ENCODE measurements at regions not wholly inside any gene's neighbourhood (a gene's known extent, or its start where the extent isn't known, plus 50 kb on each side); places are given as distances from the start of the nearest gene placed in this dataset.

DNA sequence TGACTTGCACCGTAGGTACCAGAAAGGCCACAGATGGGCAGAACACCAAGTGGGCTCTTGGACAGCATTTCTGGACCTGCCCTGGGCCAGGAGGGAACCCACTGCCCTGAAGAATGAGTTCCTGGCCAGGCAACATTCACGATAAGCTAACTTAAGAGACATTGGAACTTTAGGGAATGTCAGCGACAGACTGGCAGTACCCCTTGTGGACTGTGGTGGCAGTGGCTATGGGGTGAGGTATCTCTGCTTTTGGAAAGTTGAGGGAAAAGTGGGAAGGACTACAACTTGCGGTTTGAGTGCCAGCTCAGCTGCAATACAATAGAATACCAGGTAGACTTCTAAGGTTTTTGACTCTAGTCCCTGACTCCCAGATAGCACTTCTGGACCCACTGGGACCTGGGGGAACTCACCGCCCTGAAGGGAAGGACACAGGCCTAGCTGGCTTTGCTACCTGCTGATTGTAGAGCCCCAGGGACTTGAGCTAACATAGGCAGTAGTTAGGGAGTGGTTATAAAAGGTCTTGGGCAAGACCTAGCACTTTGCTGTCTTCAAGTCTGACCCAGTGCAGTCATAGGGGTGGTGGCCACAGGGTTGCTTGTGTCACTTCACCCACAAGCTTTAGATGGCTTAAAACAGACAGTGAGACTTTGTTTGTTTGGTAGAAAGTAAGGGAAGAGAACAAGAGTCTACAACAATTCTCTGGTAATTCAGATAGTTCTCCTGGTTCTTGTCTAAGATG, 617.6 kb downstream of the COL12A1 start:
- no peak overlapping the region for H3K4me3 ChIP-seq (ENCODE audit: low read depth, low read length)
- DNase-seq (ENCODE audit: low read depth): no peak
- TF ChIP-seq, protein P1, sequence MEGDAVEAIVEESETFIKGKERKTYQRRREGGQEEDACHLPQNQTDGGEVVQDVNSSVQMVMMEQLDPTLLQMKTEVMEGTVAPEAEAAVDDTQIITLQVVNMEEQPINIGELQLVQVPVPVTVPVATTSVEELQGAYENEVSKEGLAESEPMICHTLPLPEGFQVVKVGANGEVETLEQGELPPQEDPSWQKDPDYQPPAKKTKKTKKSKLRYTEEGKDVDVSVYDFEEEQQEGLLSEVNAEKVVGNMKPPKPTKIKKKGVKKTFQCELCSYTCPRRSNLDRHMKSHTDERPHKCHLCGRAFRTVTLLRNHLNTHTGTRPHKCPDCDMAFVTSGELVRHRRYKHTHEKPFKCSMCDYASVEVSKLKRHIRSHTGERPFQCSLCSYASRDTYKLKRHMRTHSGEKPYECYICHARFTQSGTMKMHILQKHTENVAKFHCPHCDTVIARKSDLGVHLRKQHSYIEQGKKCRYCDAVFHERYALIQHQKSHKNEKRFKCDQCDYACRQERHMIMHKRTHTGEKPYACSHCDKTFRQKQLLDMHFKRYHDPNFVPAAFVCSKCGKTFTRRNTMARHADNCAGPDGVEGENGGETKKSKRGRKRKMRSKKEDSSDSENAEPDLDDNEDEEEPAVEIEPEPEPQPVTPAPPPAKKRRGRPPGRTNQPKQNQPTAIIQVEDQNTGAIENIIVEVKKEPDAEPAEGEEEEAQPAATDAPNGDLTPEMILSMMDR (conservative IDR thresholded peaks at IDR 0.05; ENCODE audit: low read depth, low read length): no peak

DNA sequence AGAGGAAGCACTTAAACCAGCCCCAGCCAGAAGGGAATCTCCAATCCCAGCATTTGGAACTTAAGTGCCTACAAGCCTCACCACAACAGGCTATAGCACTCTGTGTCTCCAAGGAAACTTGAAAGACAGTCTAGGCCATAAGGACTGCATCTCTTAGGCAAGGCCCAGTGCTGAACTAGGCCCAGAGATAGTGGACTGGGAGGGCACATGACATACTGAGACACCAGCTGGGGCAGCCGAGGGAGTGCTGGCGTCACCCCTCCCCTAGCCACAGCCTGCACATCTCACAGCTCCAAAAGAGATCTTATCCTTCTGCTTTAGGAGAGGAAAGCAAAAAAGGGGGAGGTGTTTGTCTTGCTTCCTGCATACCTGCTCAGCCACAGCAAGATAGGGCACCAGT, 618.5 kb downstream of the COL12A1 start:
- TF ChIP-seq, protein P1 (conservative IDR thresholded peaks at IDR 0.05; ENCODE audit: low read depth, low read length): no peak
- DNase-seq (ENCODE audit: low read depth): no peak
- H3K4me3 ChIP-seq (ENCODE audit: low read depth, low read length): no peak overlapping the region

DNA sequence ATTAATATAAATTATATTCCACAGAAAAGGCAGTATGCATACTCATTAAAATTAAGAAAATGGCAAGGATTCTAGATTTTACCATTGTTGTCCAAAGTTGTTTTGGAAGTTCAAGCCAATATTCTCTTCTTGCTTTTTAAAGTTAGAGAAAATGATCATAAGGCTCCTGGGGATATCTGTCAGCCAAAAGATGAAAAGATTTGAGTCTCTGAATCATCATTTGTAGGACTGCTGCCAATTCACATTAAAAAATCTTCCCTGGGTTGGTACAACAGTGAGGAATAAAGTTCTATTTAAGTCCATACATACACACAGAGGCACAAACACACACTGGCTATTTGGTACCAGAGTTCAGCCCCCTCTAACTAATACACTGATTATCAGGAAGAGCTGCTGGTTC, 620.1 kb downstream of the COL12A1 start:
- no peak overlapping the region for H3K4me3 ChIP-seq (ENCODE audit: low read depth, low read length)
- TF ChIP-seq, protein P1 (conservative IDR thresholded peaks at IDR 0.05; ENCODE audit: low read depth, low read length): no peak
- DNase-seq (ENCODE audit: low read depth): no peak

DNA sequence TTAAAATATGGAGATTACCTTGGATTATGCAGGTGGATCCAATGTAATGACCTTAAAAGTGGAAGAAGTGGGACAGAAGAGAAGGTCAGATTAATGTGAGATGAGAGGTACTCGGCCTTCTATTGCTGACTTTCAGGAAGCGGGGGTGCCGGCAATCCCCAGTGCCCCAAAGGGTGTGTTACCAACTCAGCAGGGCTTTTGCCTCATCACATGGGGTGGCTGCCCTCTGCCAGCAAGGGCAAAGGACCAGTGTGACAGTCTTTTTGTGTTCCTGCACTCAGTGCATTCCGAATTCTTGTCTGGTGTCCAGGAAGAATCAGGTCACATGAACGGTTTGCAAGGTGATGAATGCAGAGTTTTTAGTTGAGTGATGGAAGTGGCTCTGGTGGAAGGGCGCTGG, 624.2 kb downstream of the COL12A1 start:
- H3K4me3 ChIP-seq (ENCODE audit: low read depth, low read length): no peak overlapping the region
- DNase-seq (ENCODE audit: low read depth): no peak
- TF ChIP-seq, protein P1 (conservative IDR thresholded peaks at IDR 0.05; ENCODE audit: low read depth, low read length): no peak

DNA sequence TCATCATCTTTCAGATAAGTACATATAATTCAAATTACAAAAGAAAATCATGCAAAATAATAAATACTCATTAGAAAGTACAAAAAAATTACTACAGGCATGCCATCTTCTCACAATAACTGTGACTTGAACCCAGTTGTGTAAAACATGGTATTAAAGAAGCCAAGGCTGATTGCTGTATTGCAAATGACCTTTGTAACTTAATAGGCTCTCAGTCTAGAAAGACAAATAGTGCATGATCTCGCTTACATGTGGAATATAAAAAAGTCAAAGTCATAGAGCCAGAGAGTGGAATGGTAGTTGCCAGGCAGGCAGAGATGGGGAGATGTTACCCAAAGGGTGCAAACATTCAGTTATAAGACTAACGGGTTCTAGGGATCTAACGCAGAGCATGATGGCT, 626.1 kb downstream of the COL12A1 start:
- TF ChIP-seq, protein P1 (conservative IDR thresholded peaks at IDR 0.05; ENCODE audit: low read depth, low read length): no peak
- DNase-seq (ENCODE audit: low read depth): no peak
- H3K4me3 ChIP-seq (ENCODE audit: low read depth, low read length): no peak overlapping the region

DNA sequence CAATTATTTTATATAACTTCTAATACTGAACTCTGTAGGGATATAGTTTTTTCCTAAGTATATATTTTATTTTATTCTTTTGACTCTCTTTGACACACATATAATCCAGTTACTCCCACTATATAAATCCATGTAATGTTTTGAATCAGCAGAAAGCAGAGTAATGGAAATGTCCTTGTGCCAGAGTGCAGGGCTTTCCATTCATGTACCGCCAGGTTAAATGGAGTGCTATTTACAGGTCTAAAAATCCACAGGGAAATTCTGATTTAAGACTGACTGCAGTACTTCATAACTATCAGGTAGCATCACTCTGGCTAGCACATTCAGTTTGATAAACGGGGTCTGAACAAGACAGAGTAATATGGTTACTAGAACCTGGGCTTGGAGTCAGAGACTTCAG, 626.8 kb downstream of the COL12A1 start:
- no peak for DNase-seq (ENCODE audit: low read depth)
- H3K4me3 ChIP-seq (ENCODE audit: low read depth, low read length): no peak overlapping the region
- TF ChIP-seq, protein P1 (conservative IDR thresholded peaks at IDR 0.05; ENCODE audit: low read depth, low read length): no peak

DNA sequence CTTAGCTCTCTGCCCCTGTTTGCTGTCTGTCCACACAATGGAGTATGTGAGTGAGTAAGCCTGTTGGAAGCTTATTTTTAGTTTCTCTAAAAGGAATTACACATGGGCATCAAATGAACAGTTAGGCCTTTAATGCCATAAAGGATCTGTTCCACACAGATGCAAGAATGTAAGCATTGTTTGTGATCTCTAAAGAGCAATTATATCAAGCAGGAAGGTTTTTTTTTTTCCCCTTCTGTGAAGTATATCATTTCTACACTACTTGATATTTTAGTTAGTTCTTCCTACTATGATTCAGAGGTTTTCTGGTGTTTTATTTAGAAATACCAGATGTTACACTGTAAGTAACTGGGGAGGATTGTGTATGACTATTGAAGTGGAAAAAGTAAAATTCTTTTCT, 627.5 kb downstream of the COL12A1 start:
- TF ChIP-seq, protein P1 (conservative IDR thresholded peaks at IDR 0.05; ENCODE audit: low read depth, low read length): no peak
- DNase-seq (ENCODE audit: low read depth): peak; percentile 23
- no peak overlapping the region for H3K4me3 ChIP-seq (ENCODE audit: low read depth, low read length)
